GM06990 (cell line): ENCODE measurements at regions not wholly inside any gene's neighbourhood (a gene's known extent, or its start where the extent isn't known, plus 50 kb on each side); places are given as distances from the start of the nearest gene placed in this dataset.

ENCODE experiments used
- DNase-seq: peaks from one replicate; pipeline ENCODE4 v3.0.0-alpha.2; 2011; ENCODE audit not compliant: insufficient read length; ENCODE audit errors: extremely low read depth
- H3K27me3 ChIP-seq: replicated peaks from 2 replicates; pipeline ENCODE4 v1.6.0; 2011; ENCODE audit warnings: low read length; ENCODE audit not compliant: control insufficient read depth, insufficient read depth
- H3K36me3 ChIP-seq: 2 replicates; pipeline ENCODE4 v1.5.1; 2011; ENCODE audit warnings: low read length; ENCODE audit not compliant: control insufficient read depth, insufficient read depth
- H3K4me3 ChIP-seq: replicated peaks from 2 replicates; pipeline ENCODE4 v1.5.1; 2011; ENCODE audit warnings: low read depth, mild to moderate bottlenecking, control low read depth, low read length
- CTCF ChIP-seq: IDR thresholded peaks from 2 replicates; pipeline ENCODE4 v1.5.1; 2011; ENCODE audit warnings: low read length, control low read depth, mild to moderate bottlenecking, inconsistent platforms; ENCODE audit not compliant: insufficient read depth, poor library complexity, severe bottlenecking

- no peak for DNase-seq
- Histone ChIP-seq H3K4me3 (no peak overlapping the region), H3K27me3 (no peaks in the 10 kb centered on the region; the same call in 1 of the 2 replicates), H3K36me3 (no peaks in the 10 kb centered on the region)
- no peak for TF ChIP-seq CTCF
Observed at GRCh38 chr2:103145739-103146138, 383.9 kb downstream of the TMEM182 start.

DNA sequence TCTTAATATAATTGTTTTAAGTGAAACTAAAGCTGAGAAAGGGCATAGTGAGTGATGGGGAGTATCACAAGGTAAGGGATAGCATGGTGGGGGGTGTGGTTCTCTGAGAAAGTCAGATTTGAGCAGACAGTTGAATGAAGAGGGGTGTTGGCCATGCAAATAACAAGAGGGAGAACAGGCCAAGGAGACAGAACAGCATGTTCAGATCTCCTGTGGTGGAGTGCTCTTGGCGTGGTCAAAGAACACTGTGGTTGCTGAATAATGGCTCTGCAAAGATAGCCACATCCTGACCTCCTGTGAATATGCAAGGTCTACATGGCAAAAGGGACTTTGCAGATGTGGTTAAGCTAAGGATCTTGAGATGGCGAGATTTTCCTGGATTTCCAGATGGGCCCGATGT lies 389.2 kb downstream of the TMEM182 start:
- no peak for TF ChIP-seq CTCF
- H3K4me3 ChIP-seq, result no peak overlapping the region
- no peaks in the 10 kb centered on the region for H3K36me3 ChIP-seq
- DNase-seq, result no peak
- H3K27me3 ChIP-seq, result no peaks in the 10 kb centered on the region; the same call in 1 of the 2 replicates

GRCh38 chr2:103152556-103152955 lies 390.7 kb downstream of the TMEM182 start:
- no peak for DNase-seq
- no peak for TF ChIP-seq CTCF
- H3K36me3 ChIP-seq, result no peaks in the 10 kb centered on the region

GRCh38 chr2:103153580-103154284 lies 391.9 kb downstream of the TMEM182 start:
- DNase-seq, result no peak
- Histone ChIP-seq H3K4me3 (no peak overlapping the region), H3K36me3 (no peaks in the 10 kb centered on the region), H3K27me3 (no peaks in the 10 kb centered on the region)
- TF ChIP-seq CTCF, result no peak

More at GRCh38 chr2:103152556-103152955, 390.7 kb downstream of the TMEM182 start:
- H3K27me3 ChIP-seq, result no peaks in the 10 kb centered on the region
- H3K4me3 ChIP-seq, result no peak overlapping the region

GRCh38 chr2:103155308-103155707 lies 393.5 kb downstream of the TMEM182 start:
- H3K27me3 ChIP-seq, result no peaks in the 10 kb centered on the region

More at GRCh38 chr2:103155308-103155707, 393.5 kb downstream of the TMEM182 start:
- TF ChIP-seq CTCF, result no peak
- Histone ChIP-seq H3K4me3 (no peak overlapping the region), H3K36me3 (no peaks in the 10 kb centered on the region)
- no peak for DNase-seq
